A673 (cell line): ENCODE measurements at regions not wholly inside any gene's neighbourhood (a gene's known extent, or its start where the extent isn't known, plus 50 kb on each side); places are given as distances from the start of the nearest gene placed in this dataset.

ENCODE experiments used
- CTCF ChIP-seq: fragments of 300-800, 200-600 bp; sonication (generic); conservative IDR thresholded peaks from 2 replicates; pipeline ENCODE4 v1.5.1; 2017; ENCODE audit warnings: low read depth, mild to moderate bottlenecking, antibody characterized with exemption, low read length, moderate library complexity, mixed read lengths
- EZH2 ChIP-seq: fragments of 200-600 bp; sonication (generic); IDR thresholded peaks from 2 replicates; pipeline ENCODE4 v1.6.1; 2017; ENCODE audit warnings: borderline replicate concordance, low read depth, mild to moderate bottlenecking, mixed read lengths, antibody characterized with exemption, low read length; ENCODE audit not compliant: poor library complexity, severe bottlenecking

GRCh38 chr3:186421946-186422345 is 59.9 kb upstream of the DGKG start:
- TF ChIP-seq CTCF (no peak), EZH2 (no peak)
